K562 (cell line): ENCODE measurements at regions not wholly inside any gene's neighbourhood (a gene's known extent, or its start where the extent isn't known, plus 50 kb on each side); places are given as distances from the start of the nearest gene placed in this dataset.

Experiments used
- ATAC-seq: fragments of 200-7000 bp; cut with Tn5 transposase; 3 replicates; pipeline ENCODE4 v1.9.1; 2020; ENCODE audit warnings: moderate library complexity
- BruUV-seq: library from RNA; stranded (reverse); fragments of 400-500 nt; replicated peaks from 2 replicates; lab custom pipeline; 2021; lab: Mats Ljungman, UMichigan
- CTCF ChIA-PET: fragments of 300-600 bp; formaldehyde crosslinking; extraction: SDS; loops from one replicate; lab custom pipeline; 2021; ENCODE audit warnings: low intra/inter-chr PET ratio; lab: Yijun Ruan, JAX
- POLR2A ChIA-PET: fragments of 300-600, 350-650 bp; sonication (Branson Sonifier 250); formaldehyde crosslinking; extraction: SDS; loops from one replicate; lab custom pipeline; 2021; ENCODE audit warnings: antibody characterized with exemption, inconsistent platforms; lab: Yijun Ruan, JAX
- DNase-seq, 4 experiments: peaks; one replicate each; pipeline versions ENCODE4 v3.0.0 to v3.0.0-alpha.2; 2011 to 2018; ENCODE audit warnings: low spot score in 3 of 4, mixed read lengths in 3 of 4; ENCODE audit errors: extremely low read depth in 1 of 4
- FAIRE-seq: peaks from 2 replicates; lab custom pipeline; 2011; peaks lifted over from hg19 to GRCh38; lab: Jason Lieb, UNC
- H2AFZ ChIP-seq: 2 replicates; pipeline ENCODE4 v1.6.0; 2011; ENCODE audit warnings: low read depth, low read length, control low read depth, inconsistent platforms
- H3K27ac ChIP-seq: fragments of 200-600 bp; 3 replicates; pipeline ENCODE4 v1.8.0; 2011; ENCODE audit warnings: low read depth, mild to moderate bottlenecking, control low read depth, inconsistent platforms, low read length, moderate library complexity, mixed read lengths; ENCODE audit errors: extremely low read depth
- H3K27me3 ChIP-seq, 2 experiments: fragments of 300-600 bp in 1 of 2; 2 replicates in 1 of 2; 3 replicates in 1 of 2; pipeline versions ENCODE4 v1.6.0 to v1.8.0; 2011; ENCODE audit warnings: inconsistent platforms in 2 of 2, low read length in 2 of 2, mild to moderate bottlenecking in 1 of 2, mixed read lengths in 1 of 2, moderate library complexity in 1 of 2; ENCODE audit not compliant: control insufficient read depth in 2 of 2, insufficient read depth in 2 of 2
- H3K36me3 ChIP-seq: fragments of 300-600 bp; 3 replicates; pipeline ENCODE4 v1.8.0; 2011; ENCODE audit warnings: mild to moderate bottlenecking, low read length, inconsistent platforms; ENCODE audit not compliant: control insufficient read depth, insufficient read depth
- H3K4me1 ChIP-seq, 2 experiments: fragments of 200-600 bp in 1 of 2; replicated peaks in 1 of 2; 2 replicates in 1 of 2; 3 replicates in 1 of 2; pipeline versions ENCODE4 v1.5.1 to v1.8.0; 2011; ENCODE audit warnings: inconsistent platforms in 2 of 2, low read length in 2 of 2, mild to moderate bottlenecking in 1 of 2, mixed read lengths in 1 of 2, moderate library complexity in 1 of 2; ENCODE audit not compliant: control insufficient read depth in 2 of 2, insufficient read depth in 2 of 2
- H3K4me2 ChIP-seq: 2 replicates; pipeline ENCODE4 v1.6.1; 2011; ENCODE audit warnings: low read length, control low read depth, inconsistent platforms, mixed read lengths; ENCODE audit not compliant: insufficient read depth
- H3K4me3 ChIP-seq: fragments of 200-600 bp; sonication (generic), shearing (Covaris generic); 2 replicates; pipeline ENCODE4 v1.5.1; 2016; ENCODE audit warnings: control low read depth, inconsistent platforms
- H3K79me2 ChIP-seq: fragments of 200-600 bp; 3 replicates; pipeline ENCODE4 v1.8.0; 2011; ENCODE audit warnings: low read length, inconsistent platforms; ENCODE audit not compliant: control insufficient read depth, insufficient read depth
- H3K9ac ChIP-seq, 2 experiments: 2 replicates each; pipeline versions ENCODE4 v1.6.0 to v1.6.1; 2011; ENCODE audit warnings: low read depth in 2 of 2, low read length in 2 of 2, control low read depth in 1 of 2, inconsistent platforms in 1 of 2, mild to moderate bottlenecking in 1 of 2, mixed read lengths in 1 of 2; ENCODE audit not compliant: insufficient read depth in 1 of 2
- H3K9me1 ChIP-seq: one replicate; pipeline ENCODE4 v1.6.0; 2011; ENCODE audit warnings: inconsistent platforms, mild to moderate bottlenecking, low read length, moderate library complexity; ENCODE audit not compliant: control insufficient read depth, insufficient read depth
- H3K9me3 ChIP-seq: replicated peaks from 2 replicates; pipeline ENCODE4 v1.5.1; 2011; ENCODE audit warnings: low read depth, low read length, inconsistent platforms; ENCODE audit not compliant: control insufficient read depth, insufficient read depth
- H4K20me1 ChIP-seq: replicated peaks from 2 replicates; pipeline ENCODE4 v1.6.1; 2011; ENCODE audit warnings: low read length, inconsistent platforms, mixed read lengths; ENCODE audit not compliant: control insufficient read depth, insufficient read depth
- BRCA1 ChIP-seq, 2 experiments: fragments of 450-650 bp in 1 of 2; sonication (generic) in 1 of 2; formaldehyde crosslinking in 1 of 2; IDR thresholded peaks; 2 replicates each; pipeline versions ENCODE4 v1.5.0 to v1.6.1; 2017 to 2020; ENCODE audit warnings: mild to moderate bottlenecking in 1 of 2, missing genetic modification reagents in 1 of 2
- FUS ChIP-seq: fragments of 200-400 bp; formaldehyde crosslinking; optimal IDR thresholded peaks from 2 replicates; pipeline ENCODE3; 2017; ENCODE audit warnings: low read depth, low read length
- GTF2A2 ChIP-seq: IDR thresholded peaks from 2 replicates; pipeline ENCODE4 v1.6.1; 2016; ENCODE audit warnings: mild to moderate bottlenecking, missing genetic modification characterization, missing compliant biosample characterization
- HDAC8 ChIP-seq: fragments of 450-650 bp; IDR thresholded peaks from 2 replicates; pipeline ENCODE4 v1.6.1; 2016; ENCODE audit warnings: mild to moderate bottlenecking, missing genetic modification characterization, moderate library complexity, missing compliant biosample characterization
- L3MBTL2 ChIP-seq: fragments of 450-650 bp; IDR thresholded peaks from 2 replicates; pipeline ENCODE4 v1.6.1; 2016; ENCODE audit warnings: mild to moderate bottlenecking, moderate library complexity
- MCM3 ChIP-seq: fragments of 450-650 bp; IDR thresholded peaks from 2 replicates; pipeline ENCODE4 v1.6.1; 2016
- MEF2A ChIP-seq: IDR thresholded peaks from 2 replicates; pipeline ENCODE4 v1.6.1; 2011; ENCODE audit warnings: low read depth, mild to moderate bottlenecking, low read length, moderate library complexity; ENCODE audit not compliant: control insufficient read depth
- NCOA2 ChIP-seq, 2 experiments: fragments of 450-650 bp; IDR thresholded peaks; 2 replicates each; pipeline ENCODE4 v1.6.1; 2018; ENCODE audit warnings: mild to moderate bottlenecking in 2 of 2, moderate library complexity in 1 of 2; ENCODE audit not compliant: partially characterized antibody in 2 of 2
- NFIC ChIP-seq: fragments of 450-650 bp; IDR thresholded peaks from 2 replicates; pipeline ENCODE4 v1.6.1; 2017; ENCODE audit warnings: mild to moderate bottlenecking, inconsistent platforms
- PCBP1 ChIP-seq: fragments of 200-400 bp; formaldehyde crosslinking; IDR thresholded peaks from 2 replicates; pipeline ENCODE4 v1.6.1; 2018; ENCODE audit warnings: mild to moderate bottlenecking, low read depth, low read length; ENCODE audit not compliant: poor library complexity, severe bottlenecking
- RAD51 ChIP-seq: fragments of 450-650 bp; IDR thresholded peaks from 2 replicates; pipeline ENCODE4 v1.7.1; 2016; ENCODE audit warnings: low read depth, mild to moderate bottlenecking, borderline replicate concordance
- SPI1 ChIP-seq: IDR thresholded peaks from 2 replicates; pipeline ENCODE4 v1.6.1; 2011; ENCODE audit warnings: low read depth, low read length, control low read depth, borderline replicate concordance
- TGIF2 ChIP-seq: sonication (generic); formaldehyde crosslinking; IDR thresholded peaks from 2 replicates; pipeline ENCODE4 v1.8.1; 2022; ENCODE audit warnings: mild to moderate bottlenecking, missing genetic modification reagents, moderate library complexity
- ZNF316 ChIP-seq: fragments of 450-650 bp; IDR thresholded peaks from 2 replicates; pipeline ENCODE4 v1.6.1; 2016
- ZNF347 ChIP-seq: fragments of 450-650 bp; formaldehyde crosslinking; IDR thresholded peaks from 2 replicates; pipeline ENCODE4 v1.4.0; 2020; ENCODE audit warnings: low read depth, mild to moderate bottlenecking, moderate library complexity
- WGBS: fragments of 100-300 bp; shearing (Covaris generic); methylation state at CpG from one replicate; pipeline ENCODE4 v1.1.6; 2016; ENCODE audit warnings: low coverage, mixed read lengths; ENCODE audit not compliant: insufficient coverage; ENCODE audit errors: missing lambda C conversion rate; 5-methylcytosine and 5-hydroxymethylcytosine counted together
- in situ Hi-C: fragments of 300-500 bp; cut with MboI; formaldehyde crosslinking; loops from 4 replicates; pipeline ENCODE4 v1.15.0; 2018; ENCODE audit warnings: inconsistent platforms, mixed read lengths
- intact Hi-C: fragments of 100-400 bp; cut with micrococcal nuclease; formaldehyde crosslinking; loops from 2 replicates; pipeline ENCODE4 v1.14.2; 2022
- TF ChIP-seq, protein P1 (sequence below): fragments of 450-650 bp; formaldehyde crosslinking; IDR thresholded peaks from 2 replicates; pipeline ENCODE4 v1.4.0; 2020; ENCODE audit warnings: mild to moderate bottlenecking, mixed read lengths
- TF ChIP-seq, protein P2 (sequence below), 2 experiments: fragments of 450-650 bp in 1 of 2; sonication (generic) in 1 of 2; formaldehyde crosslinking; conservative IDR thresholded peaks; 2 replicates each; pipeline versions ENCODE4 v1.4.0 to v1.8.1; 2020 to 2022; ENCODE audit warnings: mild to moderate bottlenecking in 1 of 2, missing genetic modification reagents in 1 of 2
- TF ChIP-seq, protein P3 (sequence below): fragments of 250-450 bp; sonication (Bioruptor Pico); IDR thresholded peaks from 2 replicates; pipeline ENCODE4 v1.8.0; 2022; ENCODE audit warnings: inconsistent platforms
- TF ChIP-seq, protein P4 (sequence below): sonication (generic); formaldehyde crosslinking; IDR thresholded peaks from 2 replicates; pipeline ENCODE4 v1.9.0; 2022; ENCODE audit warnings: mild to moderate bottlenecking, missing genetic modification reagents

DNA sequence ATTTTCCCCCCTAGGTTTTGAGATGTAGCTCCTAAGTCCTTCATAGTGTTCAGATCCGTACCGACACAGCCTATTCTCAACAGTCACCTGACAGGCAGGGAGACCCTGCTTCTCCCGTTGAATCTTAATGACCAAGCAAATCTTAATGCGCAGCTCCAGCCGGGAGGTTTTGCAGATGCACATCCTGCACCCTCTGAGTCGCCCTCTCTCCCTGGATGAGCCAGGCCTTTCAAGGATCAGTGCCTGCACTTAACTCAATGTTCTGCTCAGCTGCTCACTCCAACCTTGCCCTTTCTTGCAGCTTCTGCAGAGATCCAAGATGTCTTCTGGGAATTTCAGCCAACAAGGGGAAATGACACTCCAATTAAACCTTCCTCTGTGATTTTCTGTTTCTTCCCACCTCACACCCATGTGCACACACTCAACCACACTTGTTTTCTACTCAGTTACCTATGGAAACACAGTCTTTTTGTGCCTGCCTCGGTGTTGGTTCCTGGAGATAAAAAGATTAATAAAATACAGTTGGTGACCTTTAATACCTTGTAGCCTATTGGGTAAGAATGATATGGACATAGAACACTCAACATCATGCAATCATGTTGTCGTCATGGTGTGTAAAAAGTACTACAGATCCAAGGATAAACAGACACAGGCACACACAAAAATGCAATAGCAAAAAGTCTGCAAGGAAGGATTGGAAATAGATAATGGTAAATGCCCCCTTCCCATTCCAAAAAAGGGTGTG is 76.9 kb upstream of the DYNLRB2 start:
- 0 out of 2 replicates have a peak, but pooled peaks cover 6% of the 10 kb centered on the region for H4K20me1 ChIP-seq
- intact Hi-C loops (loop anchor here (10.0 kb wide), 1 partner anchor 189 kb away; no protein-coding TSS in a partner anchor), in situ Hi-C loops (no loop called here)
- H3K9me3 ChIP-seq, result no peaks in the 10 kb centered on the region
- no peaks in the 10 kb centered on the region for H3K4me1 ChIP-seq
- H3K4me2 ChIP-seq, result no peak overlapping the region
- H3K4me3 ChIP-seq, result no peak overlapping the region
- no peaks in the 10 kb centered on the region for H3K27me3 ChIP-seq
- FAIRE-seq (no peak), DNase-seq (no peak), ATAC-seq (no peak)
- H3K9me1 ChIP-seq, result no peaks in the 10 kb centered on the region
- no peaks in the 10 kb centered on the region for H3K79me2 ChIP-seq
- POLR2A ChIA-PET, result interaction anchor here (0.6 to 0.7 kb wide), 3 partner anchors 8 to 1552 kb away, joined by 3 read pairs; no protein-coding TSS in a partner anchor
- H3K27ac ChIP-seq, result no peak overlapping the region
- BruUV-seq, result no TSS peak
- WGBS, result 1% methylated on average over 8 of the region's 8 CpGs
- H3K36me3 ChIP-seq, result no peaks in the 10 kb centered on the region
- TF ChIP-seq L3MBTL2 (no peak), NCOA2 (IDR thresholded peaks at IDR 0.05; ENCODE audit: partially characterized antibody in 2 of 2) (no peak), MEF2A (no peak), FUS (no peak), GTF2A2 (tag) (no peak), ZNF347 (no peak), NFIC (no peak), PCBP1 (no peak), HDAC8 (tag) (no peak), MCM3 (no peak), ZNF316 (no peak), BRCA1 (IDR thresholded peaks at IDR 0.05) (no peak), BRCA1 (CRISPR knock-in tag; IDR thresholded peaks at IDR 0.05) (no peak), RAD51 (no peak), TGIF2 (CRISPR knock-in tag) (no peak), SPI1 (no peak)
- TF ChIP-seq, protein P1, sequence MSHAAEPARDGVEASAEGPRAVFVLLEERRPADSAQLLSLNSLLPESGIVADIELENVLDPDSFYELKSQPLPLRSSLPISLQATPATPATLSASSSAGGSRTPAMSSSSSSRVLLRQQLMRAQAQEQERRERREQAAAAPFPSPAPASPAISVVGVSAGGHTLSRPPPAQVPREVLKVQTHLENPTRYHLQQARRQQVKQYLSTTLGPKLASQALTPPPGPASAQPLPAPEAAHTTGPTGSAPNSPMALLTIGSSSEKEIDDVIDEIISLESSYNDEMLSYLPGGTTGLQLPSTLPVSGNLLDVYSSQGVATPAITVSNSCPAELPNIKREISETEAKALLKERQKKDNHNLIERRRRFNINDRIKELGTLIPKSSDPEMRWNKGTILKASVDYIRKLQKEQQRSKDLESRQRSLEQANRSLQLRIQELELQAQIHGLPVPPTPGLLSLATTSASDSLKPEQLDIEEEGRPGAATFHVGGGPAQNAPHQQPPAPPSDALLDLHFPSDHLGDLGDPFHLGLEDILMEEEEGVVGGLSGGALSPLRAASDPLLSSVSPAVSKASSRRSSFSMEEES (CRISPR knock-in tag), result no peak
- TF ChIP-seq, protein P2, sequence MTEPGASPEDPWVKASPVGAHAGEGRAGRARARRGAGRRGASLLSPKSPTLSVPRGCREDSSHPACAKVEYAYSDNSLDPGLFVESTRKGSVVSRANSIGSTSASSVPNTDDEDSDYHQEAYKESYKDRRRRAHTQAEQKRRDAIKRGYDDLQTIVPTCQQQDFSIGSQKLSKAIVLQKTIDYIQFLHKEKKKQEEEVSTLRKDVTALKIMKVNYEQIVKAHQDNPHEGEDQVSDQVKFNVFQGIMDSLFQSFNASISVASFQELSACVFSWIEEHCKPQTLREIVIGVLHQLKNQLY (CRISPR knock-in tag; conservative IDR thresholded peaks at IDR 0.05), result no peak
- TF ChIP-seq, protein P3, sequence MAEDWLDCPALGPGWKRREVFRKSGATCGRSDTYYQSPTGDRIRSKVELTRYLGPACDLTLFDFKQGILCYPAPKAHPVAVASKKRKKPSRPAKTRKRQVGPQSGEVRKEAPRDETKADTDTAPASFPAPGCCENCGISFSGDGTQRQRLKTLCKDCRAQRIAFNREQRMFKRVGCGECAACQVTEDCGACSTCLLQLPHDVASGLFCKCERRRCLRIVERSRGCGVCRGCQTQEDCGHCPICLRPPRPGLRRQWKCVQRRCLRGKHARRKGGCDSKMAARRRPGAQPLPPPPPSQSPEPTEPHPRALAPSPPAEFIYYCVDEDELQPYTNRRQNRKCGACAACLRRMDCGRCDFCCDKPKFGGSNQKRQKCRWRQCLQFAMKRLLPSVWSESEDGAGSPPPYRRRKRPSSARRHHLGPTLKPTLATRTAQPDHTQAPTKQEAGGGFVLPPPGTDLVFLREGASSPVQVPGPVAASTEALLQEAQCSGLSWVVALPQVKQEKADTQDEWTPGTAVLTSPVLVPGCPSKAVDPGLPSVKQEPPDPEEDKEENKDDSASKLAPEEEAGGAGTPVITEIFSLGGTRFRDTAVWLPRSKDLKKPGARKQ (CRISPR knock-in tag), result no peak
- TF ChIP-seq, protein P4, sequence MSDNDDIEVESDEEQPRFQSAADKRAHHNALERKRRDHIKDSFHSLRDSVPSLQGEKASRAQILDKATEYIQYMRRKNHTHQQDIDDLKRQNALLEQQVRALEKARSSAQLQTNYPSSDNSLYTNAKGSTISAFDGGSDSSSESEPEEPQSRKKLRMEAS (CRISPR knock-in tag), result no peak
- no peak overlapping the region for H3K9ac ChIP-seq
- no peak overlapping the region for H2AFZ ChIP-seq
- CTCF ChIA-PET, result interaction anchor here (0.5 kb wide), 2 partner anchors 16 to 851 kb away, joined by 3 read pairs; no protein-coding TSS in a partner anchor
